ENCODE measurements at regions not wholly inside any gene's neighbourhood (a gene's known extent, or its start where the extent isn't known, plus 50 kb on each side); places are given as distances from the start of the nearest gene placed in this dataset.

- no peak overlapping the region for H3K4me3 Mint-ChIP-seq
- no peak for TF ChIP-seq CTCF (IDR thresholded peaks at IDR 0.05; ENCODE audit: unreplicated experiment)
- no peak overlapping the region for H3K27ac Mint-ChIP-seq
- H3K9me3 Mint-ChIP-seq, result peaks cover 3% of the 10 kb centered on the region
- DNase-seq (ENCODE audit: low spot score in 2 of 2, unreplicated experiment in 2 of 2), result no peak
- H3K27me3 Mint-ChIP-seq (ENCODE audit: low read depth), result peaks cover 2% of the 10 kb centered on the region
- H3K4me1 Mint-ChIP-seq, result no peaks in the 10 kb centered on the region
- no peaks in the 10 kb centered on the region for H3K36me3 Mint-ChIP-seq
Observed at GRCh38 chr3:5569152-5569551, 381.6 kb downstream of the EDEM1 start.

GRCh38 chr3:5572168-5572567 is 384.7 kb downstream of the EDEM1 start:
- Mint-ChIP-seq H3K27me3 (ENCODE audit: low read depth) (peaks cover 7% of the 10 kb centered on the region), H3K4me1 (no peaks in the 10 kb centered on the region), H3K4me3 (no peak overlapping the region), H3K27ac (no peak overlapping the region), H3K9me3 (peaks cover 3% of the 10 kb centered on the region), H3K36me3 (no peaks in the 10 kb centered on the region)
- TF ChIP-seq CTCF (IDR thresholded peaks at IDR 0.05; ENCODE audit: unreplicated experiment), result no peak
- DNase-seq (ENCODE audit: low spot score in 2 of 2, unreplicated experiment in 2 of 2), result no peak

GRCh38 chr3:5576277-5577011 is 388.9 kb downstream of the EDEM1 start:
- no peaks in the 10 kb centered on the region for H3K4me1 Mint-ChIP-seq
- no peaks in the 10 kb centered on the region for H3K9me3 Mint-ChIP-seq
- H3K27me3 Mint-ChIP-seq (ENCODE audit: low read depth), result peaks cover 17% of the 10 kb centered on the region
- no peaks in the 10 kb centered on the region for H3K36me3 Mint-ChIP-seq
- no peak for TF ChIP-seq CTCF (IDR thresholded peaks at IDR 0.05; ENCODE audit: unreplicated experiment)
- no peak for DNase-seq (ENCODE audit: low spot score in 2 of 2, unreplicated experiment in 2 of 2)
- no peak overlapping the region for H3K27ac Mint-ChIP-seq
- no peak overlapping the region for H3K4me3 Mint-ChIP-seq

- DNase-seq (ENCODE audit: low spot score in 2 of 2, unreplicated experiment in 2 of 2), result no peak
- Mint-ChIP-seq H3K27me3 (ENCODE audit: low read depth) (peaks cover 17% of the 10 kb centered on the region), H3K4me1 (no peaks in the 10 kb centered on the region), H3K9me3 (no peaks in the 10 kb centered on the region), H3K36me3 (no peaks in the 10 kb centered on the region), H3K4me3 (no peak overlapping the region), H3K27ac (no peak overlapping the region)
- no peak for TF ChIP-seq CTCF (IDR thresholded peaks at IDR 0.05; ENCODE audit: unreplicated experiment)
Observed at GRCh38 chr3:5579139-5579602, 391.7 kb downstream of the EDEM1 start.

GRCh38 chr3:5579946-5580345 is 392.4 kb downstream of the EDEM1 start:
- no peaks in the 10 kb centered on the region for H3K9me3 Mint-ChIP-seq
- H3K4me1 Mint-ChIP-seq, result no peaks in the 10 kb centered on the region
- DNase-seq (ENCODE audit: low spot score in 2 of 2, unreplicated experiment in 2 of 2), result no peak
- TF ChIP-seq CTCF (IDR thresholded peaks at IDR 0.05; ENCODE audit: unreplicated experiment), result no peak
- no peak overlapping the region for H3K27ac Mint-ChIP-seq
- H3K27me3 Mint-ChIP-seq (ENCODE audit: low read depth), result peaks cover 17% of the 10 kb centered on the region
- no peak overlapping the region for H3K4me3 Mint-ChIP-seq
- H3K36me3 Mint-ChIP-seq, result no peaks in the 10 kb centered on the region

Measured in mesothelial cell of epicardium (in vitro differentiated cells).